ENCODE measurements at regions not wholly inside any gene's neighbourhood (a gene's known extent, or its start where the extent isn't known, plus 50 kb on each side); places are given as distances from the start of the nearest gene placed in this dataset.

DNA sequence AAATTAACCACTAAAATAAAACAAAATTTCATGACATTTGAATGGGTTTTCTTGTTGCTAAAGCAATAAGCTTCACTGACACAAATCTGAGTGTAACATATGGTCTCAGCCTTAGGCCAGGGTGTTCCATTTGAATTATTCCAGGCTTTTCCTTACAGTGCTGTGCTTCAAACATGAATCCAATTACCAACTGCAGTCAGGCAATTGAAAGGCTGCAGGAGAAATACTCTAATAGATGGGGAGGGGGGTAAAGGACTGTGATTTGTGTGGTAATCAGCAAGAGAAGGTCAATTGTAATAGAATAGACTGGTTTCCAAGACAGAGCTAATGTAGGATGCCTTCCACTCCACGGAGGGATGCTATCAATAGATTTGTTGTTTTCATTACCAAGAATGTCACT, 466.7 kb downstream of the C3orf38 start:
- Histone ChIP-seq H3K4me1 (replicated peaks in 1 of 4; ENCODE audit: control insufficient read depth in 3 of 4, insufficient read depth in 4 of 4, low read length in 3 of 4) (no peaks in the 10 kb centered on the region), H3K9ac (replicated peaks in 1 of 4; ENCODE audit: extremely low read depth in 1 of 4, low read depth in 3 of 4, low read length in 3 of 4) (no peak overlapping the region), H3K4me2 (ENCODE audit: insufficient read depth in 1 of 2, low read depth in 2 of 2, low read length in 2 of 2) (no peak overlapping the region), H2AFZ (ENCODE audit: low read length) (no peak overlapping the region), H4K5ac (ENCODE audit: insufficient read length, low read depth, low read length) (no peak overlapping the region), H3K56ac (replicated peaks; ENCODE audit: insufficient read length, low read depth, low read length) (no peak overlapping the region), H2BK20ac (ENCODE audit: low read length) (no peak overlapping the region), H3K27me3 (replicated peaks in 1 of 4; ENCODE audit: control insufficient read depth in 3 of 4, extremely low read depth in 1 of 4, insufficient read depth in 3 of 4, low read length in 3 of 4) (no peaks in the 10 kb centered on the region), H4K91ac (replicated peaks; ENCODE audit: insufficient read length, low read length) (no peak overlapping the region), H3K18ac (ENCODE audit: extremely low read depth, low read length) (no peak overlapping the region), H2BK120ac (replicated peaks; ENCODE audit: low read depth, low read length) (no peak overlapping the region), H2AK5ac (ENCODE audit: low read depth, low read length) (no peak overlapping the region), H3K79me2 (ENCODE audit: control insufficient read depth in 1 of 2, insufficient read depth in 2 of 2, low read length in 2 of 2) (no peaks in the 10 kb centered on the region), H3K9me3 (ENCODE audit: insufficient read depth in 2 of 2, low read depth in 1 of 2, low read length in 1 of 2) (no peaks in the 10 kb centered on the region), H3K23me2 (ENCODE audit: low read depth, low read length) (no peaks in the 10 kb centered on the region), H3K14ac (ENCODE audit: insufficient read length) (no peak overlapping the region), H3K27ac (ENCODE audit: low read depth, low read length) (no peak overlapping the region), H2BK12ac (ENCODE audit: low read depth, low read length) (no peak overlapping the region), H3K4ac (replicated peaks; ENCODE audit: insufficient read length, low read depth, low read length) (no peak overlapping the region), H4K20me1 (replicated peaks in 1 of 2; ENCODE audit: control insufficient read depth in 1 of 2, insufficient read depth in 2 of 2, low read length in 2 of 2) (no peaks in the 10 kb centered on the region), H2BK5ac (ENCODE audit: low read depth, low read length) (no peak overlapping the region), H3K79me1 (ENCODE audit: low read depth, low read length) (no peaks in the 10 kb centered on the region), H3K23ac (ENCODE audit: insufficient read length) (no peak overlapping the region), H2BK15ac (ENCODE audit: low read length) (no peak overlapping the region), H4K8ac (ENCODE audit: extremely low read depth, insufficient read depth, low read length) (no peak overlapping the region), H3K36me3 (ENCODE audit: control insufficient read depth in 2 of 4, insufficient read depth in 4 of 4, low read length in 3 of 4) (no peaks in the 10 kb centered on the region), H3K4me3 (ENCODE audit: extremely low read depth in 1 of 4, insufficient read depth in 2 of 4, low read depth in 3 of 4, low read length in 4 of 4) (no peak overlapping the region)
- FAIRE-seq = no peak
- ChIA-PET POLR2A (ENCODE audit: partially characterized antibody) (no interaction called here), CTCF (ENCODE audit: partially characterized antibody) (no interaction called here)
- 100% methylated on average over 1 of the region's 1 CpG; no CpG with 5 or more reads in 1 of the 2 experiments for WGBS, 2 experiments (ENCODE audit: extremely low coverage in 1 of 2, insufficient coverage in 1 of 2, insufficient read length in 1 of 2, insufficient replicate concordance in 2 of 2, low coverage in 1 of 2, low lambda C conversion rate in 2 of 2, missing lambda C conversion rate in 1 of 2)
- no peak for DNase-seq (ENCODE audit: low read depth in 1 of 2, low spot score in 2 of 2)
- no peak for TF ChIP-seq HDAC2 (IDR thresholded peaks at IDR 0.05; ENCODE audit: borderline replicate concordance in 1 of 2, low read depth in 2 of 2, low read length in 2 of 2)
- TF ChIP-seq ATF2 (IDR thresholded peaks at IDR 0.05; ENCODE audit: low read length) = no peak
- no peak for TF ChIP-seq KDM5A (IDR thresholded peaks at IDR 0.05; ENCODE audit: low read length)
- TF ChIP-seq EGR1 (IDR thresholded peaks at IDR 0.05; ENCODE audit: borderline replicate concordance, low read depth, low read length) = no peak
- no peak for TF ChIP-seq SRF (IDR thresholded peaks at IDR 0.05; ENCODE audit: low read depth, low read length)
- TF ChIP-seq CTBP2 (IDR thresholded peaks at IDR 0.05; ENCODE audit: borderline replicate concordance, insufficient read depth, insufficient read length, low read length) = no peak
- TF ChIP-seq POLR2AphosphoS5 (IDR thresholded peaks at IDR 0.05; ENCODE audit: low read depth, low read length) = no peak
- TF ChIP-seq BRCA1 (IDR thresholded peaks at IDR 0.05; ENCODE audit: low read depth, low read length) = no peak
- TF ChIP-seq, protein P1, sequence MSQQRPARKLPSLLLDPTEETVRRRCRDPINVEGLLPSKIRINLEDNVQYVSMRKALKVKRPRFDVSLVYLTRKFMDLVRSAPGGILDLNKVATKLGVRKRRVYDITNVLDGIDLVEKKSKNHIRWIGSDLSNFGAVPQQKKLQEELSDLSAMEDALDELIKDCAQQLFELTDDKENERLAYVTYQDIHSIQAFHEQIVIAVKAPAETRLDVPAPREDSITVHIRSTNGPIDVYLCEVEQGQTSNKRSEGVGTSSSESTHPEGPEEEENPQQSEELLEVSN (IDR thresholded peaks at IDR 0.05) = no peak
- TF ChIP-seq CBX8 (IDR thresholded peaks at IDR 0.05; ENCODE audit: borderline replicate concordance, low read depth, low read length) = no peak
- TF ChIP-seq CEBPB (IDR thresholded peaks at IDR 0.05; ENCODE audit: low read depth, low read length) = no peak
- no peak for TF ChIP-seq SAP30 (IDR thresholded peaks at IDR 0.05; ENCODE audit: insufficient read depth, insufficient replicate concordance, low read length)
- no peak for TF ChIP-seq HDAC6 (IDR thresholded peaks at IDR 0.05; ENCODE audit: low read depth, low read length)

Measured in H1 (cell line).